ENCODE measurements at regions not wholly inside any gene's neighbourhood (a gene's known extent, or its start where the extent isn't known, plus 50 kb on each side); places are given as distances from the start of the nearest gene placed in this dataset.

- H3K36me3 ChIP-seq (replicated peaks in 1 of 2; ENCODE audit: control insufficient read depth in 1 of 2, insufficient read depth in 2 of 2, low read length in 2 of 2): no peaks in the 10 kb centered on the region
- no peak for TF ChIP-seq MTERF4 (CRISPR knock-in tag; IDR thresholded peaks at IDR 0.05)
- no peak for TF ChIP-seq GTF2F1 (IDR thresholded peaks at IDR 0.05; ENCODE audit: low read length)
- no peak for TF ChIP-seq MED13 (CRISPR knock-in tag; IDR thresholded peaks at IDR 0.05)
- TF ChIP-seq ZNF543 (CRISPR knock-in tag; IDR thresholded peaks at IDR 0.05): no peak
- TF ChIP-seq, protein P1, sequence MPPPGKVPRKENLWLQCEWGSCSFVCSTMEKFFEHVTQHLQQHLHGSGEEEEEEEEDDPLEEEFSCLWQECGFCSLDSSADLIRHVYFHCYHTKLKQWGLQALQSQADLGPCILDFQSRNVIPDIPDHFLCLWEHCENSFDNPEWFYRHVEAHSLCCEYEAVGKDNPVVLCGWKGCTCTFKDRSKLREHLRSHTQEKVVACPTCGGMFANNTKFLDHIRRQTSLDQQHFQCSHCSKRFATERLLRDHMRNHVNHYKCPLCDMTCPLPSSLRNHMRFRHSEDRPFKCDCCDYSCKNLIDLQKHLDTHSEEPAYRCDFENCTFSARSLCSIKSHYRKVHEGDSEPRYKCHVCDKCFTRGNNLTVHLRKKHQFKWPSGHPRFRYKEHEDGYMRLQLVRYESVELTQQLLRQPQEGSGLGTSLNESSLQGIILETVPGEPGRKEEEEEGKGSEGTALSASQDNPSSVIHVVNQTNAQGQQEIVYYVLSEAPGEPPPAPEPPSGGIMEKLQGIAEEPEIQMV (CRISPR knock-in tag; IDR thresholded peaks at IDR 0.05; ENCODE audit: low read depth): no peak
- TF ChIP-seq, protein P2, sequence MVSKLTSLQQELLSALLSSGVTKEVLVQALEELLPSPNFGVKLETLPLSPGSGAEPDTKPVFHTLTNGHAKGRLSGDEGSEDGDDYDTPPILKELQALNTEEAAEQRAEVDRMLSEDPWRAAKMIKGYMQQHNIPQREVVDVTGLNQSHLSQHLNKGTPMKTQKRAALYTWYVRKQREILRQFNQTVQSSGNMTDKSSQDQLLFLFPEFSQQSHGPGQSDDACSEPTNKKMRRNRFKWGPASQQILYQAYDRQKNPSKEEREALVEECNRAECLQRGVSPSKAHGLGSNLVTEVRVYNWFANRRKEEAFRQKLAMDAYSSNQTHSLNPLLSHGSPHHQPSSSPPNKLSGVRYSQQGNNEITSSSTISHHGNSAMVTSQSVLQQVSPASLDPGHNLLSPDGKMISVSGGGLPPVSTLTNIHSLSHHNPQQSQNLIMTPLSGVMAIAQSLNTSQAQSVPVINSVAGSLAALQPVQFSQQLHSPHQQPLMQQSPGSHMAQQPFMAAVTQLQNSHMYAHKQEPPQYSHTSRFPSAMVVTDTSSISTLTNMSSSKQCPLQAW (CRISPR knock-in tag; IDR thresholded peaks at IDR 0.05): no peak
- no peak for TF ChIP-seq MTF1 (CRISPR knock-in tag; IDR thresholded peaks at IDR 0.05)
- no peak for TF ChIP-seq KDM2A (CRISPR knock-in tag; IDR thresholded peaks at IDR 0.05; ENCODE audit: borderline replicate concordance, low read depth)
- no peak for TF ChIP-seq ETV5 (CRISPR knock-in tag; IDR thresholded peaks at IDR 0.05; ENCODE audit: borderline replicate concordance)
- TF ChIP-seq, protein P3, sequence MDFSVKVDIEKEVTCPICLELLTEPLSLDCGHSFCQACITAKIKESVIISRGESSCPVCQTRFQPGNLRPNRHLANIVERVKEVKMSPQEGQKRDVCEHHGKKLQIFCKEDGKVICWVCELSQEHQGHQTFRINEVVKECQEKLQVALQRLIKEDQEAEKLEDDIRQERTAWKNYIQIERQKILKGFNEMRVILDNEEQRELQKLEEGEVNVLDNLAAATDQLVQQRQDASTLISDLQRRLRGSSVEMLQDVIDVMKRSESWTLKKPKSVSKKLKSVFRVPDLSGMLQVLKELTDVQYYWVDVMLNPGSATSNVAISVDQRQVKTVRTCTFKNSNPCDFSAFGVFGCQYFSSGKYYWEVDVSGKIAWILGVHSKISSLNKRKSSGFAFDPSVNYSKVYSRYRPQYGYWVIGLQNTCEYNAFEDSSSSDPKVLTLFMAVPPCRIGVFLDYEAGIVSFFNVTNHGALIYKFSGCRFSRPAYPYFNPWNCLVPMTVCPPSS (IDR thresholded peaks at IDR 0.05): no peak
- TF ChIP-seq ZNF138 (CRISPR knock-in tag; IDR thresholded peaks at IDR 0.05; ENCODE audit: low read depth): no peak
- no peak for TF ChIP-seq SNRNP70 (IDR thresholded peaks at IDR 0.05; ENCODE audit: low read depth, low read length)
- no peak for TF ChIP-seq SETDB1 (CRISPR knock-in tag; IDR thresholded peaks at IDR 0.05; ENCODE audit: borderline replicate concordance)
- H3K4me1 ChIP-seq (ENCODE audit: insufficient read depth, low read length): peaks cover 11% of the 10 kb centered on the region
- no peaks in the 10 kb centered on the region for H4K20me1 ChIP-seq (ENCODE audit: insufficient read depth, low read length)
- intact Hi-C loops (cut with micrococcal nuclease; ENCODE audit: unreplicated experiment): no loop called here
- DNase-seq (ENCODE audit: low spot score) (no peak), ATAC-seq (no peak), FAIRE-seq (no peak)
- no peak overlapping the region for H3K4me3 ChIP-seq (replicated peaks in 1 of 3; ENCODE audit: insufficient read depth in 1 of 3, low read depth in 2 of 3, low read length in 3 of 3)
- 21% methylated on average over 8 of the region's 12 CpGs for WGBS (ENCODE audit: low lambda C conversion rate)
- H3K4me2 ChIP-seq (ENCODE audit: low read depth, low read length): no peak overlapping the region
- no peaks in the 10 kb centered on the region for H3K79me2 ChIP-seq (ENCODE audit: insufficient read depth, low read length)
- no peak overlapping the region for H3K9ac ChIP-seq (ENCODE audit: insufficient read depth, low read depth, low read length)
- H3K9me3 ChIP-seq (ENCODE audit: low read length): no peaks in the 10 kb centered on the region
- ChIA-PET POLR2A (no interaction called here), CTCF (ENCODE audit: low intra/inter-chr PET ratio, low total read pairs) (no interaction called here)
- H3K27me3 ChIP-seq (ENCODE audit: control insufficient read depth in 1 of 2, insufficient read depth in 2 of 2, low read length in 2 of 2): no peaks in the 10 kb centered on the region; a peak in 1 of 5 replicates
- no peak overlapping the region for H3K27ac ChIP-seq (ENCODE audit: extremely low read length, insufficient read depth, low read length)
- no TSS peak for BruUV-seq (replicated peaks)
- in situ Hi-C loops (cut with HindIII; ENCODE audit: extremely low pct_ligation_motif_present, low pct_unique_long_range_greater_than_20kb): no loop called here
- no peak overlapping the region for H2AFZ ChIP-seq (ENCODE audit: low read length)
These were observed 85.2 kb upstream of the TMPRSS2 start for GRCh38 chr21:41593051-41593759.

Data from HepG2 (cell line).